Keratinocyte (primary cell): ENCODE measurements at regions not wholly inside any gene's neighbourhood (a gene's known extent, or its start where the extent isn't known, plus 50 kb on each side); places are given as distances from the start of the nearest gene placed in this dataset.

Source experiments
- DNase-seq: peaks from one replicate; pipeline ENCODE4 v3.0.0-alpha.2; 2011; ENCODE audit warnings: low read depth, missing footprints, low spot score
- FAIRE-seq: peaks from 2 replicates; lab custom pipeline; 2011; peaks lifted over from hg19 to GRCh38; lab: Jason Lieb, UNC
- H2AFZ ChIP-seq: 2 replicates; pipeline ENCODE4 v1.6.0; 2012; ENCODE audit warnings: low read length, control low read depth, inconsistent platforms; ENCODE audit not compliant: control insufficient read depth
- H3K27ac ChIP-seq: 2 replicates; pipeline ENCODE4 v1.5.1; 2011; ENCODE audit warnings: low read length; ENCODE audit not compliant: control insufficient read depth, insufficient read depth
- H3K27me3 ChIP-seq: 3 replicates; pipeline ENCODE4 v1.6.0; 2011; ENCODE audit warnings: low read length; ENCODE audit not compliant: control insufficient read depth, insufficient read depth; ENCODE audit errors: extremely low read depth
- H3K36me3 ChIP-seq, 2 experiments: 2 replicates in 1 of 2; 3 replicates in 1 of 2; pipeline ENCODE4 v1.5.1; 2011; ENCODE audit warnings: low read length in 2 of 2, mild to moderate bottlenecking in 1 of 2; ENCODE audit not compliant: control insufficient read depth in 2 of 2, insufficient read depth in 2 of 2; ENCODE audit errors: extremely low read depth in 1 of 2
- H3K4me1 ChIP-seq: 3 replicates; pipeline ENCODE4 v1.5.1; 2011; ENCODE audit warnings: low read length; ENCODE audit not compliant: control insufficient read depth, insufficient read depth; ENCODE audit errors: extremely low read depth
- H3K4me2 ChIP-seq: 3 replicates; pipeline ENCODE4 v1.6.0; 2011; ENCODE audit warnings: low read depth, low read length; ENCODE audit not compliant: control insufficient read depth, insufficient read depth; ENCODE audit errors: extremely low read depth
- H3K4me3 ChIP-seq, 3 experiments: fragments of 200-600 bp in 1 of 3; sonication (generic) in 1 of 3; 2 replicates in 2 of 3; 3 replicates in 1 of 3; pipeline ENCODE4 v1.5.1; 2011 to 2016; ENCODE audit warnings: low read length in 3 of 3, mild to moderate bottlenecking in 3 of 3, control low read depth in 2 of 3, inconsistent platforms in 1 of 3, low read depth in 1 of 3, mixed read lengths in 1 of 3, mixed run types in 1 of 3, moderate library complexity in 1 of 3; ENCODE audit not compliant: control insufficient read depth in 2 of 3, insufficient read depth in 2 of 3; ENCODE audit errors: extremely low read depth in 1 of 3
- H3K79me2 ChIP-seq: 2 replicates; pipeline ENCODE4 v1.6.0; 2012; ENCODE audit warnings: low read length; ENCODE audit not compliant: control insufficient read depth, insufficient read depth
- H3K9ac ChIP-seq: 3 replicates; pipeline ENCODE4 v1.6.0; 2011; ENCODE audit warnings: low read length; ENCODE audit not compliant: control insufficient read depth, insufficient read depth; ENCODE audit errors: extremely low read depth
- H3K9me1 ChIP-seq: 3 replicates; pipeline ENCODE4 v1.6.0; 2011; ENCODE audit warnings: low read length; ENCODE audit not compliant: control insufficient read depth, insufficient read depth; ENCODE audit errors: extremely low read depth
- H3K9me3 ChIP-seq: 2 replicates; pipeline ENCODE4 v1.5.1; 2012; ENCODE audit warnings: low read depth, low read length; ENCODE audit not compliant: control insufficient read depth
- H4K20me1 ChIP-seq: 3 replicates; pipeline ENCODE4 v1.6.0; 2011; ENCODE audit warnings: low read length; ENCODE audit not compliant: control insufficient read depth, insufficient read depth; ENCODE audit errors: extremely low read depth
- EZH2 ChIP-seq: IDR thresholded peaks from one replicate; pipeline ENCODE4 v1.6.1; 2012; ENCODE audit warnings: inconsistent platforms, mild to moderate bottlenecking, low read length, moderate library complexity
- dilution Hi-C: fragments of 300-500 bp; cut with MboI; formaldehyde crosslinking; loops from one replicate; pipeline ENCODE4 v1.7.0; 2020; ENCODE audit warnings: low sequenced_read_pairs; ENCODE audit not compliant: extremely low pct_ligation_motif_present
- TF ChIP-seq, protein P1 (sequence below), 3 experiments: IDR thresholded peaks in 1 of 3; conservative IDR thresholded peaks in 1 of 3; optimal IDR thresholded peaks in 1 of 3; 2 replicates in 2 of 3; 3 replicates in 1 of 3; pipeline versions ENCODE3 to v1.5.1; 2011; ENCODE audit warnings: low read length in 3 of 3, mild to moderate bottlenecking in 3 of 3, moderate library complexity in 2 of 3, control low read depth in 1 of 3, inconsistent platforms in 1 of 3; ENCODE audit not compliant: insufficient read depth in 2 of 3; ENCODE audit errors: extremely low read depth in 1 of 3

GRCh38 chr5:121263456-121263855 lies 588.2 kb upstream of the FTMT start:
- Histone ChIP-seq H3K4me2 (no peak overlapping the region), H3K9ac (no peak overlapping the region), H3K4me3 (no peak overlapping the region), H3K9me3 (no peaks in the 10 kb centered on the region), H3K27ac (no peak overlapping the region), H2AFZ (no peak overlapping the region), H3K79me2 (no peaks in the 10 kb centered on the region), H3K36me3 (no peaks in the 10 kb centered on the region), H3K4me1 (no peaks in the 10 kb centered on the region), H3K9me1 (no peaks in the 10 kb centered on the region), H4K20me1 (no peaks in the 10 kb centered on the region), H3K27me3 (no peaks in the 10 kb centered on the region)
- FAIRE-seq (no peak), DNase-seq (no peak)
- TF ChIP-seq, protein P1, sequence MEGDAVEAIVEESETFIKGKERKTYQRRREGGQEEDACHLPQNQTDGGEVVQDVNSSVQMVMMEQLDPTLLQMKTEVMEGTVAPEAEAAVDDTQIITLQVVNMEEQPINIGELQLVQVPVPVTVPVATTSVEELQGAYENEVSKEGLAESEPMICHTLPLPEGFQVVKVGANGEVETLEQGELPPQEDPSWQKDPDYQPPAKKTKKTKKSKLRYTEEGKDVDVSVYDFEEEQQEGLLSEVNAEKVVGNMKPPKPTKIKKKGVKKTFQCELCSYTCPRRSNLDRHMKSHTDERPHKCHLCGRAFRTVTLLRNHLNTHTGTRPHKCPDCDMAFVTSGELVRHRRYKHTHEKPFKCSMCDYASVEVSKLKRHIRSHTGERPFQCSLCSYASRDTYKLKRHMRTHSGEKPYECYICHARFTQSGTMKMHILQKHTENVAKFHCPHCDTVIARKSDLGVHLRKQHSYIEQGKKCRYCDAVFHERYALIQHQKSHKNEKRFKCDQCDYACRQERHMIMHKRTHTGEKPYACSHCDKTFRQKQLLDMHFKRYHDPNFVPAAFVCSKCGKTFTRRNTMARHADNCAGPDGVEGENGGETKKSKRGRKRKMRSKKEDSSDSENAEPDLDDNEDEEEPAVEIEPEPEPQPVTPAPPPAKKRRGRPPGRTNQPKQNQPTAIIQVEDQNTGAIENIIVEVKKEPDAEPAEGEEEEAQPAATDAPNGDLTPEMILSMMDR (optimal IDR thresholded peaks at IDR 0.05 in 1 of 3, IDR thresholded peaks at IDR 0.05 in 1 of 3, conservative IDR thresholded peaks at IDR 0.05 in 1 of 3; ENCODE audit: extremely low read depth in 1 of 3, insufficient read depth in 2 of 3, low read length in 3 of 3): no peak
- TF ChIP-seq EZH2: no peak
- dilution Hi-C loops: no loop called here

GRCh38 chr5:121264605-121265004 lies 587.1 kb upstream of the FTMT start:
- no peaks in the 10 kb centered on the region for H3K4me1 ChIP-seq
- no peak overlapping the region for H3K4me2 ChIP-seq
- dilution Hi-C loops: no loop called here
- TF ChIP-seq, protein P1 (optimal IDR thresholded peaks at IDR 0.05 in 1 of 3, IDR thresholded peaks at IDR 0.05 in 1 of 3, conservative IDR thresholded peaks at IDR 0.05 in 1 of 3; ENCODE audit: extremely low read depth in 1 of 3, insufficient read depth in 2 of 3, low read length in 3 of 3): no peak
- no peak for TF ChIP-seq EZH2
- no peaks in the 10 kb centered on the region for H3K36me3 ChIP-seq
- H2AFZ ChIP-seq: no peak overlapping the region
- no peaks in the 10 kb centered on the region for H3K9me3 ChIP-seq
- H3K4me3 ChIP-seq: no peak overlapping the region
- H3K79me2 ChIP-seq: no peaks in the 10 kb centered on the region
- no peak overlapping the region for H3K27ac ChIP-seq
- no peaks in the 10 kb centered on the region for H4K20me1 ChIP-seq
- H3K9ac ChIP-seq: no peak overlapping the region
- no peaks in the 10 kb centered on the region for H3K27me3 ChIP-seq
- H3K9me1 ChIP-seq: no peaks in the 10 kb centered on the region
- FAIRE-seq (no peak), DNase-seq (no peak)
